ENCODE measurements at regions not wholly inside any gene's neighbourhood (a gene's known extent, or its start where the extent isn't known, plus 50 kb on each side); places are given as distances from the start of the nearest gene placed in this dataset.

DNA sequence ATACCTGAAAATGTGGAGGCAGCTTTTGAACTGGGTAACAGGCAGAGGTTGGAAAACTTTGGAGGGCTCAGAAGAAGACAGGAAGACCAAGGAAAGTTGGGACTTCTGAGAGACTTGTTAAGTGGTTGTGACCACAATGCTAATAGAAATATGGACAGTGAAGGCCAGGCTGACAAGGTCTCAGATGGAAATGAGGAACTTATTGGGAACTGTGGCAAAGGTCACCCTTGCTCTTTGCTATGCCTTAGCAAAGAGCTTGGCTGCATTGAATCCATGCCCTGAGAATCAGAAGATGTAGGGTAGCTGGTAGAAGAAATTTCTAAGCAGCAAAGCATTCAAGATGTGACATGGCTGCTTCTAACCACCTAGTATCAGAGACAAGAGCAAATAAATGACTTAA lies 244.4 kb upstream of the ADRA1B start:
- TF ChIP-seq, protein P1, sequence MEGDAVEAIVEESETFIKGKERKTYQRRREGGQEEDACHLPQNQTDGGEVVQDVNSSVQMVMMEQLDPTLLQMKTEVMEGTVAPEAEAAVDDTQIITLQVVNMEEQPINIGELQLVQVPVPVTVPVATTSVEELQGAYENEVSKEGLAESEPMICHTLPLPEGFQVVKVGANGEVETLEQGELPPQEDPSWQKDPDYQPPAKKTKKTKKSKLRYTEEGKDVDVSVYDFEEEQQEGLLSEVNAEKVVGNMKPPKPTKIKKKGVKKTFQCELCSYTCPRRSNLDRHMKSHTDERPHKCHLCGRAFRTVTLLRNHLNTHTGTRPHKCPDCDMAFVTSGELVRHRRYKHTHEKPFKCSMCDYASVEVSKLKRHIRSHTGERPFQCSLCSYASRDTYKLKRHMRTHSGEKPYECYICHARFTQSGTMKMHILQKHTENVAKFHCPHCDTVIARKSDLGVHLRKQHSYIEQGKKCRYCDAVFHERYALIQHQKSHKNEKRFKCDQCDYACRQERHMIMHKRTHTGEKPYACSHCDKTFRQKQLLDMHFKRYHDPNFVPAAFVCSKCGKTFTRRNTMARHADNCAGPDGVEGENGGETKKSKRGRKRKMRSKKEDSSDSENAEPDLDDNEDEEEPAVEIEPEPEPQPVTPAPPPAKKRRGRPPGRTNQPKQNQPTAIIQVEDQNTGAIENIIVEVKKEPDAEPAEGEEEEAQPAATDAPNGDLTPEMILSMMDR (IDR thresholded peaks at IDR 0.05): no peak
- TF ChIP-seq POLR2A (IDR thresholded peaks at IDR 0.05): no peak
